ENCODE measurements at regions not wholly inside any gene's neighbourhood (a gene's known extent, or its start where the extent isn't known, plus 50 kb on each side); places are given as distances from the start of the nearest gene placed in this dataset.

- no peak for TF ChIP-seq CTCF (IDR thresholded peaks at IDR 0.05)
- TF ChIP-seq POLR2A (IDR thresholded peaks at IDR 0.05): no peak
- TF ChIP-seq POLR2AphosphoS5 (IDR thresholded peaks at IDR 0.05): no peak
- TF ChIP-seq EP300 (IDR thresholded peaks at IDR 0.05; ENCODE audit: low read depth): no peak
These were observed 128.5 kb upstream of the VLDLR start for GRCh38 chr9:2493109-2493508.

Data from transverse colon (tissue), 4 donors.